Testis (tissue), 2 donors: ENCODE measurements at regions not wholly inside any gene's neighbourhood (a gene's known extent, or its start where the extent isn't known, plus 50 kb on each side); places are given as distances from the start of the nearest gene placed in this dataset.

Experiments
- DNase-seq: peaks from one replicate; pipeline ENCODE4 v3.0.0-alpha.2; 2019
- H3K27ac ChIP-seq, 2 donors: fragments of 200-600 bp; sonication (generic); one replicate each; pipeline ENCODE4 v1.5.1; 2019
- H3K27me3 ChIP-seq: fragments of 200-600 bp; sonication (generic); one replicate; pipeline ENCODE4 v1.5.1; 2019
- H3K36me3 ChIP-seq: fragments of 200-600 bp; sonication (generic); one replicate; pipeline ENCODE4 v1.5.1; 2017; ENCODE audit warnings: low read depth; ENCODE audit errors: missing control alignments
- H3K4me1 ChIP-seq: fragments of 200-600 bp; sonication (generic); one replicate; pipeline ENCODE4 v1.5.1; 2019
- H3K4me3 ChIP-seq, 2 donors: fragments of 200-600 bp; sonication (generic); one replicate each; pipeline ENCODE4 v1.5.1; 2017 to 2019
- H3K9me3 ChIP-seq: fragments of 200-600 bp; sonication (generic); one replicate; pipeline ENCODE4 v1.5.1; 2017
- CTCF ChIP-seq, 3 experiments: fragments of 450-650 bp in 2 of 3; fragments of 200-600 bp in 1 of 3; sonication (generic) in 1 of 3; IDR thresholded peaks; one replicate each; pipeline ENCODE4 v1.5.1; 2016 to 2019; ENCODE audit warnings: antibody characterized with exemption in 3 of 3, mild to moderate bottlenecking in 2 of 3, moderate library complexity in 1 of 3
- POLR2A ChIP-seq: fragments of 450-650 bp; IDR thresholded peaks from one replicate; pipeline ENCODE4 v1.6.1; 2017; ENCODE audit warnings: antibody characterized with exemption, mild to moderate bottlenecking, moderate library complexity
- WGBS, 2 donors: methylation state at CpG; one replicate each; pipeline ENCODE4 v1.1.5; 2018; 5-methylcytosine and 5-hydroxymethylcytosine counted together
- intact Hi-C: fragments of 100-400 bp; cut with DNase I; formaldehyde crosslinking; loops from one replicate; pipeline ENCODE4 v1.15.1; 2023; ENCODE audit warnings: low total_unique reads

DNA sequence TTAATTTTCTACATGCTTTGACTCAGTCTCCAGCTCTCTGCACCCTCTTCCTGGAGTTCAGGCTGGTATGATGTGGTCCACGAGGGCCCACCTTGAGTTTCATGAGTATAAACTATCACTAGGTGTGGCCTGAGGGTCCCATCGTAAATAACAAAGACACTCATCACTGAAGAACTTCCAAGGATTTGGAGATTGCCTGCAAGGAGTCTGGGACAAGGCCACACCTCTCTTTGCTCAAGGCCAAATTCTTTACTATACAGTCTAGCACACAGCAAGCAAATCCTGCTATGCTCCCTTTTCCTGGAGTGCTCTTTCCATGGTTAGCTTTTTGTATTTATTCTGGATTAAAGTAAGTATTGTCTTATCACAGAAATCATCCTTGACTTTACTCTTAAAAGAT lies 271.9 kb downstream of the SLC16A7 start:
- H3K9me3 ChIP-seq, result no peaks in the 10 kb centered on the region
- no peak for TF ChIP-seq CTCF (IDR thresholded peaks at IDR 0.05)
- H3K27me3 ChIP-seq, result no peaks in the 10 kb centered on the region
- 74 to 78% methylated on average over 2 of the region's 2 CpGs for WGBS, 2 donors
- no peak overlapping the region for H3K4me3 ChIP-seq
- intact Hi-C loops, result no loop called here
- no peak overlapping the region for H3K27ac ChIP-seq
- H3K4me1 ChIP-seq, result no peaks in the 10 kb centered on the region
- H3K36me3 ChIP-seq, result no peaks in the 10 kb centered on the region
- DNase-seq, result no peak

- Histone ChIP-seq H3K27ac (no peak overlapping the region), H3K4me3 (no peak overlapping the region), H3K9me3 (no peaks in the 10 kb centered on the region), H3K4me1 (no peaks in the 10 kb centered on the region), H3K27me3 (no peaks in the 10 kb centered on the region), H3K36me3 (no peaks in the 10 kb centered on the region)
- intact Hi-C loops, result no loop called here
- TF ChIP-seq CTCF (IDR thresholded peaks at IDR 0.05) (no peak), POLR2A (no peak)
- WGBS, 2 donors, result 92 to 96% methylated on average over 2 of the region's 2 CpGs
- no peak for DNase-seq
Measured at GRCh38 chr12:59871779-59872178, 275.9 kb downstream of the SLC16A7 start.

DNA sequence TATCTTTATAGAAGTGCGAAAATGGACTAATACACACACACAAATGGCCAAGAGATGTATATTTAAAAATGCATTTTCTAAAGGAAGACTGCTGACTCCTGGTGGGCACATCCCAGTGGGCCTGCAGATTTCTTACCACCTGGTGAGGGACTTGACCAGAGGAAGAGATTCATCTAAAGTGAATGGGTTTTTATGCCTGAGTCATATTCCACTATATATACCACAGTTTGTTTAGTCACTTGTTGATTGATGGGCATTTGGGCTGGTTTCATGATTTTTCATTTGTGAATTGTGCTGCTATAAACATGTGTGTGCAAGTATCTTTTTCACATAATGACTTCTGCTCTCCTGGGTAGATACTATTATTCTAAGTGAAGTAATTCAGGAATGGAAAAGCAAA lies 277.3 kb downstream of the SLC16A7 start:
- Histone ChIP-seq H3K9me3 (no peaks in the 10 kb centered on the region), H3K4me3 (no peak overlapping the region), H3K36me3 (no peaks in the 10 kb centered on the region), H3K27me3 (no peaks in the 10 kb centered on the region), H3K27ac (no peak overlapping the region), H3K4me1 (no peaks in the 10 kb centered on the region)
- 94 to 100% methylated on average over 1 of the region's 1 CpG for WGBS, 2 donors
- intact Hi-C loops, result no loop called here
- TF ChIP-seq POLR2A (no peak), CTCF (IDR thresholded peaks at IDR 0.05) (no peak)
- DNase-seq, result no peak

- Histone ChIP-seq H3K36me3 (no peaks in the 10 kb centered on the region), H3K4me3 (no peak overlapping the region), H3K27ac (no peak overlapping the region), H3K9me3 (no peaks in the 10 kb centered on the region), H3K4me1 (no peaks in the 10 kb centered on the region), H3K27me3 (no peaks in the 10 kb centered on the region)
- intact Hi-C loops, result no loop called here
- 34 to 56% methylated on average over 1 of the region's 1 CpG for WGBS, 2 donors
- TF ChIP-seq CTCF (IDR thresholded peaks at IDR 0.05) (no peak), POLR2A (no peak)
- no peak for DNase-seq
Measured at GRCh38 chr12:59874781-59875180, 279.0 kb downstream of the SLC16A7 start.

DNA sequence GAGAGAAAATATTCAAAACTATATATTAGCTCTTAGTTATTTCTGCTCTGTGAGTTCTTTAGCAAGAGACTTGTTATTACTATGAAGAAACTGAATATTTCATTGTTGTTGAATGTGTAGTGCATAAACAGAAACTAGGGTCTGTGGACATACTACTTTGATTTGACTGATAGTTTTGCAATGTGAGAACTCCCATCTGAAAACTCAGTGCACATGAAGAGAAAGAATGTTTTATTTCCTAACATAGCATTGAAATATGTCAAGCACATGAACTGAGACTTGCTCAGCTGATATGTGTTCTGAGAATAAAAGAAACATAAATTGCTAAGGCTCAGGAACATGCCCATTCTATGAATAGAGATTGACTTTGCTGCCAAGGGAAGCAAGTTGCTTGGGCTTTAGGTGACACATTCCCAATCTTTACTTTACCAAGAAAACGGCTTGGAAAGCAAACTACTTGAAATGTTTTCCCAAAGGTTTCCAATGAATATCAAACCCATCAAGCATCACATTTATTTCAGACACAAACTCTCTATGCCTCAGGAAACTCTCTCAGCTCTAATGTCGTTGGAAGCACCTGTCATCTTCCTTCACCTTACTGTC lies 290.4 kb downstream of the SLC16A7 start:
- 67 to 70% methylated on average over 2 of the region's 2 CpGs for WGBS, 2 donors

More for the DNA sequence above, 290.4 kb downstream of the SLC16A7 start:
- Histone ChIP-seq H3K36me3 (no peaks in the 10 kb centered on the region), H3K27ac (no peak overlapping the region), H3K4me3 (no peak overlapping the region), H3K27me3 (no peaks in the 10 kb centered on the region), H3K4me1 (no peaks in the 10 kb centered on the region), H3K9me3 (no peaks in the 10 kb centered on the region)
- no peak for TF ChIP-seq CTCF (IDR thresholded peaks at IDR 0.05)
- TF ChIP-seq POLR2A, result no peak
- DNase-seq, result no peak
- intact Hi-C loops, result no loop called here
